ENCODE measurements at regions not wholly inside any gene's neighbourhood (a gene's known extent, or its start where the extent isn't known, plus 50 kb on each side); places are given as distances from the start of the nearest gene placed in this dataset.

- no peaks in the 10 kb centered on the region for H3K36me3 ChIP-seq (ENCODE audit: low read depth)
- TF ChIP-seq CTCF (IDR thresholded peaks at IDR 0.05), result no peak
- no peaks in the 10 kb centered on the region for H3K9me3 ChIP-seq
- intact Hi-C loops (cut with DNase I, micrococcal nuclease), result no loop called here
- no peak for ATAC-seq
- no peak for DNase-seq
- no peak overlapping the region for H3K4me3 ChIP-seq
- no peaks in the 10 kb centered on the region for H3K4me1 ChIP-seq (ENCODE audit: low read depth)
Measured at GRCh38 chr7:86947929-86948328, 111.5 kb downstream of the ELAPOR2 start.

DNA sequence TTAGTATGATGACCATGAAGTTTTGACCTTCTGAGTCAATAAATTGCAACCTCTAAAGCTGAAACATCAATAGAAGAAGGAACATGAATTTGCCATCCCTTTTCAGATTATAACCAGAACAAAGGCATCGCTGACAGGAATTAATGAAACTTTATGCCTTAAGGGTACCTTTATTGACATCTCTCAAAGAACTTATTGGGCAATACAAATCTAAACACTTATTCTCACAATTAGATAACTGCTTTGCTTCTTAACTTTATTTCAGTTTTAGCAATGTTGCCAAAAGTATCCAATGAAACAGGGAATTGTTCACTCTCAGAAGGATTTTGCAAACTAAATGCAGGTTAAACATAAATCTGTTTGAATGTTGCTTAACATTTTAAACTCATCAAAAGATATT is 116.0 kb downstream of the ELAPOR2 start:
- Histone ChIP-seq H3K36me3 (ENCODE audit: low read depth) (no peaks in the 10 kb centered on the region), H3K4me3 (no peak overlapping the region), H3K9me3 (no peaks in the 10 kb centered on the region), H3K4me1 (ENCODE audit: low read depth) (peaks cover 3% of the 10 kb centered on the region)
- intact Hi-C loops (cut with DNase I, micrococcal nuclease), result no loop called here
- ATAC-seq (no peak), DNase-seq (no peak)
- no peak for TF ChIP-seq CTCF (IDR thresholded peaks at IDR 0.05)

- H3K4me3 ChIP-seq, result no peak overlapping the region
- intact Hi-C loops (cut with DNase I, micrococcal nuclease), result no loop called here
- ATAC-seq (no peak), DNase-seq (no peak)
- TF ChIP-seq CTCF (IDR thresholded peaks at IDR 0.05), result no peak
- H3K36me3 ChIP-seq (ENCODE audit: low read depth), result no peaks in the 10 kb centered on the region
- H3K4me1 ChIP-seq (ENCODE audit: low read depth), result peaks cover 3% of the 10 kb centered on the region
- no peaks in the 10 kb centered on the region for H3K9me3 ChIP-seq
Measured at GRCh38 chr7:86942995-86943394, 116.5 kb downstream of the ELAPOR2 start.

- H3K4me3 ChIP-seq, result no peak overlapping the region
- TF ChIP-seq CTCF (IDR thresholded peaks at IDR 0.05), result no peak
- no peaks in the 10 kb centered on the region for H3K9me3 ChIP-seq
- H3K36me3 ChIP-seq (ENCODE audit: low read depth), result no peaks in the 10 kb centered on the region
- DNase-seq, result no peak
- peaks cover 3% of the 10 kb centered on the region for H3K4me1 ChIP-seq (ENCODE audit: low read depth)
- no peak for ATAC-seq
- intact Hi-C loops (cut with DNase I, micrococcal nuclease), result no loop called here
Measured at GRCh38 chr7:86942081-86942480, 117.4 kb downstream of the ELAPOR2 start.

GRCh38 chr7:86939197-86939814 is 120.1 kb downstream of the ELAPOR2 start:
- intact Hi-C loops (cut with DNase I, micrococcal nuclease), result loop anchor here in 1 of 2 donors (10.0 kb wide), 1 partner anchor 205 kb away; no protein-coding TSS in a partner anchor
- TF ChIP-seq CTCF (IDR thresholded peaks at IDR 0.05), result peak; percentile 34
- Histone ChIP-seq H3K4me3 (no peak overlapping the region), H3K4me1 (ENCODE audit: low read depth) (peaks cover 3% of the 10 kb centered on the region), H3K9me3 (no peaks in the 10 kb centered on the region), H3K36me3 (ENCODE audit: low read depth) (no peaks in the 10 kb centered on the region)
- ATAC-seq (peak; percentile 81), DNase-seq (peak in 1 of 3 donors; percentile 92)
